Right cardiac atrium (tissue), 5 donors: ENCODE measurements at regions not wholly inside any gene's neighbourhood (a gene's known extent, or its start where the extent isn't known, plus 50 kb on each side); places are given as distances from the start of the nearest gene placed in this dataset.
"Not testable (repeated sequence)": the region's sequence is repeated elsewhere in the genome, so short reads cannot be mapped to it uniquely, and the experiment has no call there.

Experiments
- ATAC-seq, 2 donors: fragments of 200-7000 bp; cut with Tn5 transposase; one replicate each; pipeline versions ENCODE4 v1.8.0 to v1.9.1; 2020; ENCODE audit warnings: moderate library complexity in 2 of 2, mild to moderate bottlenecking in 1 of 2
- DNase-seq, 3 donors: peaks; one replicate each; pipeline ENCODE4 v3.0.0-alpha.2; 2020
- H3K27ac ChIP-seq: one replicate; pipeline ENCODE4 v1.5.1; 2013; ENCODE audit warnings: mild to moderate bottlenecking, low read length, control low read depth, moderate library complexity
- H3K27me3 ChIP-seq: one replicate; pipeline ENCODE4 v1.6.1; 2013; ENCODE audit not compliant: control insufficient read depth, insufficient read depth
- H3K4me1 ChIP-seq: one replicate; pipeline ENCODE4 v1.6.1; 2013; ENCODE audit warnings: low read length; ENCODE audit not compliant: control insufficient read depth, insufficient read depth
- H3K4me3 ChIP-seq: one replicate; pipeline ENCODE4 v1.5.1; 2013; ENCODE audit warnings: low read length, control low read depth
- H3K9me3 ChIP-seq: one replicate; pipeline ENCODE4 v1.6.1; 2013; ENCODE audit warnings: low read length; ENCODE audit not compliant: control insufficient read depth
- WGBS: extraction: QIAGEN DNeasy Blood & Tissue Kit; methylation state at CpG from one replicate; pipeline ENCODE4 v1.1.7; 2013; 5-methylcytosine and 5-hydroxymethylcytosine counted together
- intact Hi-C, 4 donors: fragments of 100-400 bp; cut with DNase I; formaldehyde crosslinking; loops; one replicate each; pipeline versions ENCODE4 v1.11.0 to v1.14.0; 2022 to 2023
- donor health status: healthy with polysubstance abuse.
- donor health status: DM: no; HTN: yes; CAD: no.
- donor health status: DM: no; HTN: no; CAD: no.
- donor health status: DM: no; HTN: yes; CAD: no; lungs with severe emphysema.
- donor health status: DM: yes; HTN: yes; CAD: no.

GRCh38 chr11:130553306-130553705 is 104.9 kb downstream of the ADAMTS15 start:
- intact Hi-C loops = no loop called here
- ATAC-seq = no peak
- Histone ChIP-seq H3K27me3 (no peaks in the 10 kb centered on the region), H3K27ac (no peak overlapping the region), H3K4me3 (no peak overlapping the region), H3K4me1 (peaks cover 4% of the 10 kb centered on the region), H3K9me3 (no peaks in the 10 kb centered on the region)
- WGBS = 80% methylated on average over 1 of the region's 1 CpG
- DNase-seq = no peak

- WGBS = 87% methylated on average over 8 of the region's 8 CpGs
- Histone ChIP-seq H3K27ac (no peak overlapping the region), H3K9me3 (no peaks in the 10 kb centered on the region), H3K4me3 (no peak overlapping the region), H3K27me3 (no peaks in the 10 kb centered on the region), H3K4me1 (peaks cover 4% of the 10 kb centered on the region)
- no peak for DNase-seq
- intact Hi-C loops = no loop called here
- no peak for ATAC-seq
These were observed 106.0 kb downstream of the ADAMTS15 start for GRCh38 chr11:130554241-130555055.

GRCh38 chr11:130555251-130555841 is 106.9 kb downstream of the ADAMTS15 start:
- peak in 2 of 3 donors; percentile 50 to 77 for DNase-seq
- Histone ChIP-seq H3K4me1 (peaks cover 4% of the 10 kb centered on the region), H3K9me3 (no peaks in the 10 kb centered on the region), H3K4me3 (no peak overlapping the region), H3K27ac (no peak overlapping the region), H3K27me3 (no peaks in the 10 kb centered on the region)
- 50% methylated on average over 6 of the region's 6 CpGs for WGBS
- intact Hi-C loops = no loop called here
- peak; percentile 54 to 70 for ATAC-seq

- no peak for ATAC-seq
- peak in 1 of 3 donors; percentile 61 for DNase-seq
- H3K4me3 ChIP-seq = no peak overlapping the region
- intact Hi-C loops = no loop called here
- no peak overlapping the region for H3K27ac ChIP-seq
- no peaks in the 10 kb centered on the region for H3K27me3 ChIP-seq
- H3K4me1 ChIP-seq = peaks cover 2% of the 10 kb centered on the region
- 59% methylated on average over 14 of the region's 14 CpGs for WGBS
- H3K9me3 ChIP-seq = no peaks in the 10 kb centered on the region
These were observed 111.7 kb downstream of the ADAMTS15 start for GRCh38 chr11:130560000-130560780.

- ATAC-seq (peak in 1 of 2 donors; percentile 45), DNase-seq (no peak)
- Histone ChIP-seq H3K4me1 (no peaks in the 10 kb centered on the region), H3K27me3 (no peaks in the 10 kb centered on the region), H3K9me3 (no peaks in the 10 kb centered on the region), H3K4me3 (no peak overlapping the region), H3K27ac (no peak overlapping the region)
- intact Hi-C loops = no loop called here
- WGBS = 40% methylated on average over 1 of the region's 1 CpG
These were observed 112.3 kb downstream of the ADAMTS15 start for GRCh38 chr11:130560781-130561109.

GRCh38 chr11:130561441-130561881 is 113.0 kb downstream of the ADAMTS15 start:
- DNase-seq = no peak
- no peaks in the 10 kb centered on the region for H3K4me1 ChIP-seq
- H3K9me3 ChIP-seq = no peaks in the 10 kb centered on the region
- no peaks in the 10 kb centered on the region for H3K27me3 ChIP-seq
- H3K27ac ChIP-seq = peak overlapping the region; percentile 37
- no peak for ATAC-seq
- WGBS = 82% methylated on average over 12 of the region's 12 CpGs
- H3K4me3 ChIP-seq = no peak overlapping the region
- intact Hi-C loops = no loop called here

GRCh38 chr11:130562549-130562948 is 114.1 kb downstream of the ADAMTS15 start:
- no peaks in the 10 kb centered on the region for H3K27me3 ChIP-seq
- ATAC-seq (no peak), DNase-seq (no peak)
- H3K27ac ChIP-seq = no peak overlapping the region
- H3K4me1 ChIP-seq = no peaks in the 10 kb centered on the region
- intact Hi-C loops = no loop called here
- H3K9me3 ChIP-seq = no peaks in the 10 kb centered on the region
- WGBS = 75% methylated on average over 2 of the region's 2 CpGs
- no peak overlapping the region for H3K4me3 ChIP-seq

- ATAC-seq, DNase-seq, H3K27ac ChIP-seq, H3K9me3 ChIP-seq, intact Hi-C loops, H3K4me1 ChIP-seq, H3K27me3 ChIP-seq, H3K4me3 ChIP-seq: not testable (repeated sequence)
- 75% methylated on average over 7 of the region's 7 CpGs for WGBS
These were observed 117.9 kb downstream of the ADAMTS15 start for GRCh38 chr11:130566360-130566759.

GRCh38 chr11:130571519-130571918 is 123.1 kb downstream of the ADAMTS15 start:
- 87% methylated on average over 1 of the region's 1 CpG for WGBS
- Histone ChIP-seq H3K9me3 (no peaks in the 10 kb centered on the region), H3K4me1 (peaks cover 5% of the 10 kb centered on the region), H3K27ac (no peak overlapping the region), H3K27me3 (no peaks in the 10 kb centered on the region), H3K4me3 (no peak overlapping the region)
- ATAC-seq (peak; percentile 20 to 46), DNase-seq (no peak)
- intact Hi-C loops = no loop called here

GRCh38 chr11:130571947-130572584 is 123.6 kb downstream of the ADAMTS15 start:
- H3K4me3 ChIP-seq = no peak overlapping the region
- no peaks in the 10 kb centered on the region for H3K27me3 ChIP-seq
- no peak overlapping the region for H3K27ac ChIP-seq
- H3K4me1 ChIP-seq = peaks cover 5% of the 10 kb centered on the region
- H3K9me3 ChIP-seq = no peaks in the 10 kb centered on the region
- ATAC-seq (peak; percentile 44 to 70), DNase-seq (peak in 1 of 3 donors; percentile 71)
- 59% methylated on average over 10 of the region's 10 CpGs for WGBS
- intact Hi-C loops = no loop called here

- H3K27ac ChIP-seq = no peak overlapping the region
- DNase-seq = no peak
- no peaks in the 10 kb centered on the region for H3K9me3 ChIP-seq
- peaks cover 5% of the 10 kb centered on the region for H3K4me1 ChIP-seq
- no peaks in the 10 kb centered on the region for H3K27me3 ChIP-seq
- ATAC-seq = no peak
- WGBS = 98% methylated on average over 2 of the region's 2 CpGs
- H3K4me3 ChIP-seq = no peak overlapping the region
- intact Hi-C loops = no loop called here
These were observed 125.3 kb downstream of the ADAMTS15 start for GRCh38 chr11:130573767-130574166.
